Esophagus squamous epithelium (tissue), 5 donors: ENCODE measurements at regions not wholly inside any gene's neighbourhood (a gene's known extent, or its start where the extent isn't known, plus 50 kb on each side); places are given as distances from the start of the nearest gene placed in this dataset.

Experiments
- DNase-seq: peaks from one replicate; lab custom pipeline; 2025; lab: John Stamatoyannopoulos, UW
- H3K27ac ChIP-seq, 4 donors: fragments of 200-600 bp; sonication (generic); one replicate each; pipeline ENCODE4 v1.5.1; 2016 to 2019; ENCODE audit warnings: mild to moderate bottlenecking in 1 of 4
- H3K27me3 ChIP-seq, 4 donors: fragments of 200-600 bp; sonication (generic); 1 replicate in 3 of 4; 2 replicates in 1 of 4; pipeline versions ENCODE4 v1.5.1 to v1.6.0; 2017 to 2021; ENCODE audit warnings: antibody characterized with exemption in 1 of 4
- H3K36me3 ChIP-seq, 3 donors: fragments of 200-600 bp; sonication (generic); one replicate each; pipeline ENCODE4 v1.5.1; 2016 to 2019
- H3K4me1 ChIP-seq, 3 donors: fragments of 200-600 bp; sonication (generic); one replicate each; pipeline ENCODE4 v1.5.1; 2017 to 2019
- H3K4me3 ChIP-seq, 4 donors: fragments of 200-600 bp; sonication (generic); 1 replicate in 3 of 4; 2 replicates in 1 of 4; pipeline ENCODE4 v1.5.1; 2016 to 2019; ENCODE audit warnings: mild to moderate bottlenecking in 2 of 4, moderate library complexity in 1 of 4
- H3K9me3 ChIP-seq, 3 donors: fragments of 200-600 bp; sonication (generic); one replicate each; pipeline ENCODE4 v1.5.1; 2016 to 2019
- POLR2A ChIP-seq, 4 donors: fragments of 450-650 bp; IDR thresholded peaks; one replicate each; pipeline ENCODE4 v1.6.1; 2017; ENCODE audit warnings: antibody characterized with exemption in 4 of 4, mild to moderate bottlenecking in 4 of 4, moderate library complexity in 3 of 4
- WGBS, 2 donors: methylation state at CpG; one replicate each; pipeline ENCODE4 v1.1.5; 2018; 5-methylcytosine and 5-hydroxymethylcytosine counted together
- intact Hi-C: fragments of 100-400 bp; cut with DNase I; formaldehyde crosslinking; loops from one replicate; pipeline ENCODE4 v1.15.0; 2022
- TF ChIP-seq, protein P1 (sequence below), 6 experiments: fragments of 450-650 bp in 4 of 6; fragments of 200-600 bp in 2 of 6; sonication (generic) in 2 of 6; IDR thresholded peaks; one replicate each; pipeline ENCODE4 v1.5.1; 2016 to 2019; ENCODE audit warnings: antibody characterized with exemption in 6 of 6, mild to moderate bottlenecking in 4 of 6, moderate library complexity in 4 of 6
- donor health status: DM: yes; HTN: yes; CAD: no.

DNA sequence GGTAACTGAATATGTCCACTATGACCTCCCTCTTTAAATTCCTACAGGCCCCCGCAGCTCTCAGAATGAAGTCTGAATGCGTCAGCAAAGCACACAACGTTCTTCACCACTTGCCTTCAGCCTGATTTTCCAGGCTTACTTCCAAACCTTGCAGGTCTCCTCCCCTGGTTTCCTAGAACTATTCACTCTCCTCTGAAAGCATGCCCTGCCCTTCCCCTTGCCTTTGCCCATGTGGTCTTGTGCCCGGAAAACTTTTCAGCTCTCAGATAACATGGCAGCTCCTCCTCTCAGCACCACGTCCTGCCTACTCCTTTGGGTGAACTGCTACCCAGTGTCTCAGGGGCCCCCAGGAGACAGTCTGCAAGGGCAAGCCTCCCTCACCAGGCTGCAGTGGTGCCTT, 268.5 kb upstream of the LDB2 start:
- Histone ChIP-seq H3K27ac (no peak overlapping the region), H3K4me1 (peaks cover 0 to 5% (median 4%) of the 10 kb centered on the region in 3 donors), H3K27me3 (no peaks in the 10 kb centered on the region), H3K9me3 (peaks cover 0 to 4% (median 0%) of the 10 kb centered on the region in 3 donors), H3K4me3 (no peak overlapping the region), H3K36me3 (no peaks in the 10 kb centered on the region)
- DNase-seq: no peak
- TF ChIP-seq, protein P1, sequence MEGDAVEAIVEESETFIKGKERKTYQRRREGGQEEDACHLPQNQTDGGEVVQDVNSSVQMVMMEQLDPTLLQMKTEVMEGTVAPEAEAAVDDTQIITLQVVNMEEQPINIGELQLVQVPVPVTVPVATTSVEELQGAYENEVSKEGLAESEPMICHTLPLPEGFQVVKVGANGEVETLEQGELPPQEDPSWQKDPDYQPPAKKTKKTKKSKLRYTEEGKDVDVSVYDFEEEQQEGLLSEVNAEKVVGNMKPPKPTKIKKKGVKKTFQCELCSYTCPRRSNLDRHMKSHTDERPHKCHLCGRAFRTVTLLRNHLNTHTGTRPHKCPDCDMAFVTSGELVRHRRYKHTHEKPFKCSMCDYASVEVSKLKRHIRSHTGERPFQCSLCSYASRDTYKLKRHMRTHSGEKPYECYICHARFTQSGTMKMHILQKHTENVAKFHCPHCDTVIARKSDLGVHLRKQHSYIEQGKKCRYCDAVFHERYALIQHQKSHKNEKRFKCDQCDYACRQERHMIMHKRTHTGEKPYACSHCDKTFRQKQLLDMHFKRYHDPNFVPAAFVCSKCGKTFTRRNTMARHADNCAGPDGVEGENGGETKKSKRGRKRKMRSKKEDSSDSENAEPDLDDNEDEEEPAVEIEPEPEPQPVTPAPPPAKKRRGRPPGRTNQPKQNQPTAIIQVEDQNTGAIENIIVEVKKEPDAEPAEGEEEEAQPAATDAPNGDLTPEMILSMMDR (IDR thresholded peaks at IDR 0.05): no peak
- no peak for TF ChIP-seq POLR2A (IDR thresholded peaks at IDR 0.05)
- 31 to 42% methylated on average over 4 of the region's 5 CpGs for WGBS, 2 donors
- intact Hi-C loops: no loop called here

DNA sequence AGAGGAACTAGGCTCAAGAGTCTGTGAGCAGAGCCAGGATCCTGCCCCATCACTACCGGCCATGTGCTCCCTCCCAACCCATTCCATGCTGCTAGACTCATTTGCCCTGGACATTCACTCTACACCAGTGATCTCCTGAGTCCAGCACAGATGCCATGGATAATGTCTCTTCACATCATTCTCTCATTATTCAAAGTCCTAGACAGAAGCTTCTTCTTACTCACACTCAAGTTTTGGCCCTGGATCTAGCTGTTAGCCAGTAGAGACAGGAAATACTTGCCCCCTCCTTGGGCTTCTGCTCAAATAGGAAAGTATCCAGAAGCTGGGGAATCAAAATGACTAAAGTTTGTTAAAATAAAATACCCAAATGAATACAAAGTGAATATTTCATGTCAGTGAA, 266.8 kb upstream of the LDB2 start:
- Histone ChIP-seq H3K27ac (no peak overlapping the region), H3K4me3 (no peak overlapping the region), H3K27me3 (no peaks in the 10 kb centered on the region), H3K4me1 (peaks cover 0 to 5% (median 4%) of the 10 kb centered on the region in 3 donors), H3K9me3 (peaks cover 0 to 9% (median 0%) of the 10 kb centered on the region in 3 donors), H3K36me3 (no peaks in the 10 kb centered on the region)
- no peak for DNase-seq
- TF ChIP-seq, protein P1 (IDR thresholded peaks at IDR 0.05): no peak
- no peak for TF ChIP-seq POLR2A (IDR thresholded peaks at IDR 0.05)
- 62 to 91% methylated on average over 1 of the region's 1 CpG for WGBS, 2 donors
- intact Hi-C loops: no loop called here

DNA sequence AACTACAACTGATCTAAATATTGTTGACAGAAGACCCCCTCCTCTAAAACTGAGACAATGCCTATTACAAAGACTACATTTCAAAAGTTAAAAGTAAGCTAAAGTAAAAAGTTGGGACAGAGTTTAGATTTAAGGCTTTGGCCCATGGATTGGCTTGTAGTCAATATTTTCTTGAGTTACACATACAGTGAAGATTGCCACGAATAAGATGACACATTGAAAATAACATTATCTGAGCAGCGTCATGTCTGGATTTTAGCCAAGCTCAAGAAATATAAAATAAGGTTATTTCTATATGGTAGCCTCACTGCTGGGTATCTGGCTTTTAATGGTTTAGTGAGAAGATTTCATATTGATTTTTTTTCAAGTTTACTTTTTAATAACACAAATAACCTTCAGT, 266.2 kb upstream of the LDB2 start:
- H3K27me3 ChIP-seq: no peaks in the 10 kb centered on the region
- peaks cover 0 to 9% (median 0%) of the 10 kb centered on the region in 3 donors for H3K9me3 ChIP-seq
- intact Hi-C loops: no loop called here
- 46 to 56% methylated on average over 2 of the region's 2 CpGs for WGBS, 2 donors
- TF ChIP-seq, protein P1 (IDR thresholded peaks at IDR 0.05): no peak
- no peak for TF ChIP-seq POLR2A (IDR thresholded peaks at IDR 0.05)
- no peak overlapping the region for H3K27ac ChIP-seq
- no peak for DNase-seq
- H3K4me3 ChIP-seq: no peak overlapping the region
- no peaks in the 10 kb centered on the region for H3K36me3 ChIP-seq
- peaks cover 0 to 5% (median 4%) of the 10 kb centered on the region in 3 donors for H3K4me1 ChIP-seq

DNA sequence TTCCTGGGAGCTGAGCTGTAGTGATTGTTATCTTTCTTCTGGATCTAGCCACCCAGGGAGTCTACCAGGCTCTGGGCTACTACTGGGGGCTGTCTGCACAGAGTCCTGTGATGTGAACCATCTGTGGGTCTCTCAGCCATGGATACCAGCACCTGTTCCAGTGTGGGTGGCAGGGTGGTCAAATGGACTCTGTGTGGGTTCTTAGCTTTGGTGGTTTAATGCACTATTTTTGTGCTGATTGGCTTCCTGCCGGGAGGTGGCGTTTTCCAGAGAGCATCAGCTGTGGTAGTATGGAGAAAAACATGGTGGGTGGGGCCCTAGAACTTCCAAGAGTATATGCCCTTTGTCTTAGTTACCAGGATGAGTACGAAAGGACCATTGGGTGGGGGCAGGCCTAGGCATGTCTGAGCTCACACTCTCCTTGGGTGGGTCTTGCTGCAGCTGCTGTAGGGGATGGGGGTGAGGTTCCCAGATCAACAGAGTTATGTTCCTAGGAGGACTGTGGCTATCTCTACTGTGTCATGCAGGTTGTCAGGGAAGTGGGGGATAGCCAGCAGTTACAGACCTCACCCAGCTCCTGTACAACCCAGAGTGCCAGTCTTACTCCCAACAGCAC, 264.8 kb upstream of the LDB2 start:
- H3K4me1 ChIP-seq: no peaks in the 10 kb centered on the region
- no peaks in the 10 kb centered on the region for H3K36me3 ChIP-seq
- no peak overlapping the region for H3K27ac ChIP-seq
- no peak overlapping the region for H3K4me3 ChIP-seq
- 80% methylated on average over 2 of the region's 3 CpGs; no CpG with 5 or more reads in 1 of the 2 donors for WGBS, 2 donors
- peaks cover 0 to 9% (median 0%) of the 10 kb centered on the region in 3 donors for H3K9me3 ChIP-seq
- TF ChIP-seq, protein P1 (IDR thresholded peaks at IDR 0.05): no peak
- TF ChIP-seq POLR2A (IDR thresholded peaks at IDR 0.05): no peak
- intact Hi-C loops: no loop called here
- no peaks in the 10 kb centered on the region for H3K27me3 ChIP-seq
- DNase-seq: no peak

DNA sequence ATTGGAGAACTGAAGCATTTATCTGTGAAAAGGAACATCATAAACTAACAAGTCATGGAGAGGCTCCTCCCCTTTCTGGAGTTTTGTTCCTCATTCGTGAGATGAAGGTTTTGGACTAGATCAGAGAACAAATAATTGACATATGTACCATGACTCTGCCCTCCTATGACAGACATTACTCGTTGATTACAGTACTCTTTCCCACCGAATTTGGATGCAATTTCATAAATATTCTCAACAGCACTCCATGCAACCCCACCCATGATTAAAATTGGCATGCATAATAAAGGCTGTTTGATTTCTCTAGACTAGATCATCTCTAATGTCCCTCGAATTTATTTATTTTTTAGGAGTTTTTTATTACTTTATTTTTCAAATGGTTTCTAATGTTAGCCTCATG, 258.9 kb upstream of the LDB2 start:
- H3K9me3 ChIP-seq: peaks cover 0 to 9% (median 0%) of the 10 kb centered on the region in 3 donors
- no peaks in the 10 kb centered on the region for H3K27me3 ChIP-seq
- 60 to 71% methylated on average over 4 of the region's 4 CpGs for WGBS, 2 donors
- DNase-seq: no peak
- H3K27ac ChIP-seq: no peak overlapping the region
- no peak overlapping the region for H3K4me3 ChIP-seq
- H3K36me3 ChIP-seq: no peaks in the 10 kb centered on the region
- intact Hi-C loops: no loop called here
- no peaks in the 10 kb centered on the region for H3K4me1 ChIP-seq
- no peak for TF ChIP-seq POLR2A (IDR thresholded peaks at IDR 0.05)
- TF ChIP-seq, protein P1 (IDR thresholded peaks at IDR 0.05): no peak
